SIG-M5 (cell line): ENCODE measurements at regions not wholly inside any gene's neighbourhood (a gene's known extent, or its start where the extent isn't known, plus 50 kb on each side); places are given as distances from the start of the nearest gene placed in this dataset.
"Not testable (repeated sequence)": the region's sequence is repeated elsewhere in the genome, so short reads cannot be mapped to it uniquely, and the experiment has no call there.

Experiments used
- DNase-seq: peaks from one replicate; lab custom pipeline; 2025; lab: John Stamatoyannopoulos, UW

DNA sequence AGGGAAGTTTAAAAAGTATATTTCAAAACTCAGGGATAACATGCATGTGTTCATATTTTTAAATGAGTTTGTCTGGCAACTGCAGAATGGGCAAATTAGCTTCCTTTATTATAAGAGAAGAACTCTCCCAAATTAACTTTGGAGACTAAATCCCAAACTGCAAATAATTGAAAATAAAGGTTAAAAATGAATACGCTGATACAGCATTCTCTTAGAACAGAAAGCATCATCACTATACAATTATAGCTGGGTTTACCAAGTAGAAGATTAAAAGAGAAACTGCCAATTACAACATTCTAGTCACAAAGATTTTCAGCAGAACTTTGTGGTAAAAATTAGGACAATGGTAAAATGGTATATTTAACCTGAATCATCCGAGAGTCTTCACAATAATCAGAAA is 73.3 kb downstream of the OLFM4 start:
- DNase-seq = no peak

DNA sequence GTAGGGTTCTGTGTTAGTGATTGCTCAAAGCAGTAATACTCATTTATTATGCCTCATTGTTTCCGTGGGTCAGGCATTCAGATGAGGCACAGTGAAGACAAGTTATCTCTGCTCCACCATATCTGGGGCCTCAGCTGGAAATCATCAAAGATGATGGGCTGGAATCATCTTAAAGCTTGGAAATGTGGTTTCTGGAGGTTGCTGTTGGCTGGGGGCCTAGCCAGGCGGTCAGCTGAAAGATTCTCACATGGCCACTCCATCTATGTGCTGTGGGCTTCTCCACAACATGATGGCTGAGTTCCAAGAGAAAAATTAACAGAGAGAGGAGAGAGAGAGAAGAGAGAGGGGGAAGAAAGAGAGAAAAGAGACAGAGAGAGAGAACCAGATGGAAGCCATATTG is 75.5 kb downstream of the OLFM4 start:
- DNase-seq = no peak

DNA sequence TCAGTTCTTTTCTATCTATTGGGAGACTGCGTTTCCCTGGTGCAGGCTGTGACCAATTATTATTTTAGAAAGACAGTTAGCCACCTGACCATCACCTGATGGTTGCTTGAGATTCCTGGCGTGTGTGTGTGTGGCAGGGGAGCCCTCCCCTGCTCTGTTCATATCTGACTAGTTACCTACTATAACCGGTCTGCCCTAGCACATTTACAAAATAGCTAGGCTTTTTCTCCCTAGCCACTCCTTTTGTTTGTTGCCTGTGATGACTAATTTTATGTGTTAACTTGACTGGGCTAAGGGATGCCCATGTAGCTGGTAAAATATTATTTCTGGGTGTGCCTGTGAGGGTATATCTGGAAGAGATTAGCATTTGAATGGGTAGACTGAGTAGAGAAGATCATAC is 76.9 kb downstream of the OLFM4 start:
- DNase-seq = no peak

DNA sequence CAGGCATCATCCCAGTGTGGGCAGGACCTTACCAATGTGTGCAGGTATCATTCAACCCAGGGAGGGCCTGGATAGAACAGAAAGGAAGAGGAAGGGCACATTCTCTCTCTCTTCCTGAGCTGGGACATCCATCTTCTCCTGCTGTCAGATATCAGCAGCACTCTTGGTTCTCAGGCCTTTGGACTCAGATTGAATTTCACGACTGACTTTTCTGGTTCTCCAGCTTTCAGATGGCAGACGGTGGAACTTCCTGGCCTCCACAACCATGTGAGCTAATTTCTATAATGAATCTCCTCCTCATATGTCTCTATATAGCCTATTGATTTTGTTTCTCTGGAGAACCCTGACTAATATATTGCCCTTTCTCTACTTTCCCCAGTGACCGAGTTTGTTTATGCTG is 77.3 kb downstream of the OLFM4 start:
- DNase-seq = no peak

DNA sequence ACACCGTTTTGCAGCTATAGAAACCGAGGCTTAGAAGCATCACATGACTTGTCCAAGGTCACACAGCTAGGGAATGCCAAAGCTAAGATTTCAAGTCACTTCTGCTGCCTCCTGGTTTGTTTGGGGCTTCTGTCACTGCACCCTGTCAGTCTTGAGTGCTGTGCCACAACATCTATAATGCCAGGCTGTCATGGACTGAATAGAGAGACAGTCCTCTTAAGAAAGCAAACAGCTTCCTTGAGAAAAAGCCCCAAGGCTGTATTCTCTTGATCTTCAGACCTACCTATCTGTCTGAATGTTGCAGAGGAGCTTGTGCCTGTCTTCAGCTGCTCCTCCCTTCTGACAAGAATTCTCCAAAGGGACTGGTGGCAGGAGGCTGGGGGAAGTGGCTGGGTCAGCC is 81.6 kb downstream of the OLFM4 start:
- DNase-seq = no peak

DNA sequence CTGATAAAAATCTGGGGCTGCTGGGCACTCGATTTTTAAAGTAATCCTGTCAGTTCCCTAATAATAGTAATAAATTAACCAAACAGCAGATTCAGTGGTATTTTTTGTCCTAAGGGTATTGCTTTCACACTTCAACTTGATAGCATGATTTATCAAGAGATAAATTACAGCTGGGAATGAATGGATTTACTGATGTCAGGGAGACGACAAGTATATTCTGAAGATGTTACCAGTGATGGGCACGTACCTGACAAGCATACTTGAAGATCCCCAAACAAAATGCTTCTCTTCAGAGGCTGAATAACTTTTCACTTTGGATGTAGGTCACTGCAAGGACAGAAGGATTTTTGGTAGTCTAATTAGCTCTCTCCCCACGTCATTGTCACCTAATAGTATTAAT is 82.0 kb downstream of the OLFM4 start:
- DNase-seq = no peak

DNA sequence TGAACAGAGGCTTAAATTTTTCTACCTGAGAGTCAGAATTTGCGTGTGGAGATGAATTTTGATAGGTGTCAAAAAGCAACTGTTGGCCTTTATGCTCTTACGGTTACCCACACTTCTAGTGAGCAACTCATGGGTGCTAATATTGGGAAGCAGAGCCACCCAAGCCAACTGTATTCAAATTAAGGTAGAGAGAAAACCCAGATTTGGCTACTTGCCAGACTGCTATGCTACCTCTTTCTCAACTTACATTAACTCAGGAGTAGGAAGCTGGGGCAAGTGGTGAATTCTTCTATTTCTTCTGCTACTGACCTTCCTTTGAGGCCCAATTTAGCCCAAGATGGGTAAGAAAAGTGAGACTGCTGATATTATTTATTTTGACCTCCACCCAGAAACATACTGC is 83.9 kb downstream of the OLFM4 start:
- no peak for DNase-seq

DNA sequence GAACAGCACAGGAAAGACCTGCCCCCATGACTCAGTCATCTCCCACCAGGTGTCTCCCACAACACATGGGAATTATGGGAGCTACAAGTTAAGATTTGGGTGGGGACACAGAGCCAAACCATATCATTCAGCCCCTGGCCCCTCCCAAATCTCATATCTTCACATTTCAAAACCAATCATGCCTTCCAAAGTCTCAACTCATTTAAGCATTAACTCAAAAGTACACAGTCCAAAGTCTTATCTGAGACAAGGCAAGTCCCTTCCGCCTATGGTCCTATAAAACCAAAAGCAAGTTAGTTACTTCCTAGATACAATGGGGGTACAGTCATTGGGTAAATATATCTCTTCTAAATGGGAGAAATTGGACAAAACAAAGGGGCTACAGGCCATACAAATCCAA is 88.4 kb downstream of the OLFM4 start:
- DNase-seq = not testable (repeated sequence)

DNA sequence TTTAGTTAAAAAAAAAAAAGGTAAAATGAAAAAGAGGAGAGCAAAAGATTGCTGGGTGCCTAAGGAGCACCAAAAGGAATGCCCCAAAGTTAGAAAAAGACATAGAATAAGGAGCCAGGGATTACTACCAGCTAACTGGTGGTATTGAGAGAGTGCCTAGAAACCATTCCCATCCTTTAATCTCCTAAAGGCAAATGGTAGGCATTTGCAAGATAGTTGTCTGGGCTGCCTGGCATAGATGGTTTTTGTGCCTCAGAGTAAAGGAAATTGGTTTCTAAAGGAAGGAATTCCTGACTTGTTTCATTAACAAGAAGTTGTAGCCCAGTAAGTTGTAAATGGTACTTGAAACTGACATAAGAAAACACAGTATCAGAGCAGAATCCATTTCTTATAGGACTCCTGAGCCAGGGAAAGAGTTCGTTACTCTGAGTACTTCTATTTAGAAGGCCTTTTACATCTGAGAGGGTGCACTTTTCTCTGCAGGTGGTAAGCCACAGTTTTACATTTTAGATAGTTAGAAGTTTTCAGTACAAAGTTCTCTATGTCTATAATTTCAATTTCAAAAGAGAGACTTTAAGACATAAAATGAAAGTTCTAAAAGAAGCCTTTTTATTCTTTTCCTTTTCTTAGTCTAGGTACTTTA is 92.6 kb downstream of the OLFM4 start:
- DNase-seq = no peak

DNA sequence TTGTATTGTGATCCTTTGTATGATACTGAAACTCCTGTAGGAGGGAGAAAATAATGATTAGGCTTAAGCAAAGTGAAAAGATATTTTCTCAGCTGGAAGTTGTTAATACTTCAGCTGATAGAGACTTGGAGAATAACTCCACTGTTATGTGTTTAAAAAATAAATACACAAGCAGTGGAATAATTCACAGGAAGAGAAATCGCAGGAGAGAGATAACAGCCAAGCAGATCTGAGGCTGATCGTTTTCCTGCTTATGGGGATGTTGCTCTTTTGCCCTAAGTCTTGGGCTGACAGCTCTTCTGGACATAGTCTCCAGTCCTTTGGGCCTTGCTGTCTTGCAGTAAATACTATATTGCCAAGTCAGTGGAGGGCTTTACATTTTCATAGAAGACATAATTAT is 93.3 kb downstream of the OLFM4 start:
- DNase-seq = no peak

DNA sequence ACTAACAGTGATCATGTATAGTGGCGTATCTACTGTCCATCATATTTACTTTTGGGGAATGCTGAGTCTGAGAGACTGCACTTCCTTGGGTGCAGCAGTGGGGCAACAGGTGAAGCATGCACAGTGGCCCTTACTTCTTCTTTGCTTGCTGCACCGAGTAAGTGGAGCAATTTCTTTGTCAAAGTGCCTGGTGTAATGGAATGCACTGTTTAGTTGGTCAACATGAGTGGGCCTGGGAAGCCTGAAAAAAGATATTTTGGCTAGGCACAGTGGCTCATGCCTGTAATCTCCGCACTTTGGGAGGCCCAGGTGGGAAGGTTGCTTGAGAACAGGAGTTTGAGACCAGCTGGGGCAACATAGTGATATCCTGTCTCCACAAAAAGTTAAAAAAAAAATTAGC is 94.9 kb downstream of the OLFM4 start:
- no peak for DNase-seq

DNA sequence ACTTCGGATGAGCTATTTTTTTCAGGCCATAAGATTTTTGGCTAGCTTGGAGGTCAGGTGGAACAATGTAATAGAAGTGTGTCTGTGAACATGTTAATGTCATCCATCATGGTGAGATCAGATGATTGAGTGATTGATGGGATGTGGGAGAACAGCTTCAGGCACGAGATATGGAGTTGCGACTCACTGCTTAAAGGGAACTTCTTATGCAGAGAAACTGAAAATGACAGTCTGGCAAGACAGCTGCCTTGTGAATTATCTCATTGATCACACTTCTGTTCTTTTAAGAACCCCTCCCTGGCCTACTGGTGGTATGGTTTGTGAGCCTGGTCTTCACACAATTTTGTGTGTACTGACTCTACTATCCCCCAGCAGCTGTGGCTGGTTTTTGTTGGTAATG is 96.0 kb downstream of the OLFM4 start:
- no peak for DNase-seq

DNA sequence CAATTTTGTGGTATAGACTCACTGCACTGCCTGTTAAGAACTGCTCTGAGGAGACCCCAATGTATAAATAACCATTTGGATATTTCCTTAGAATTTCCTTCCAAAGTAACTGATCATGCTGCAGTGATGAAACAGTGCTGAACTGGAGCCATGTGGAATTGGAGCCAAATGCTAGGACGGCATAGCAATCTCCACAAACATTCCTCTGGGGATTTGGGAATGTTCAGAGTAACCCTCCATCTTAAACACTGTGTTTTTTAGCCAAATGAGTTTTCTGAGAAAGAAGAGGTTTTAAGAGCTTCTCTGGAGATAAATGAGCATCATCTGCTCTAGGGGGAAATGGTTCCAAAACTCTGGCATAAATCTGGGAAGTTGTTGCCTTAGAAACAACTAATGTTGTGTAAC is 98.2 kb downstream of the OLFM4 start:
- no peak for DNase-seq

DNA sequence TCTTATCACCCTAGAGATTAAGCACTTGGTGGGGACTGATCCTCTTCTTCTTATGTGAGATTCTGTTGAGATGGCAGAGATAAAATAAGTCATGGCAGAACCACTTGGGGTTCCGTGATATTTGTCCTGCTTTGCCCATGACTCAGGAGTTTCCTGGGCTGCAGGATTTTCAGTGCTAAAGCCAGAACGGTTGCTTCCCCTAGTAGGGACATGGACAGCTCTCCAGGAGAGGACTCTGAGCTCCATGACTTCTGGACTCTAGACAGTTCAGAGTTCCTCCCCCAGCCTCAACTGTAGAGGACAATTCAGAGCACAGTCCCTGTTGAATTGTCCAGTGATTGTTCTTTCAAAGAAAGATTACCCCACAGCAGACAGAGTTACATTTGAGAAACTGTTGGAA is 98.8 kb downstream of the OLFM4 start:
- no peak for DNase-seq

DNA sequence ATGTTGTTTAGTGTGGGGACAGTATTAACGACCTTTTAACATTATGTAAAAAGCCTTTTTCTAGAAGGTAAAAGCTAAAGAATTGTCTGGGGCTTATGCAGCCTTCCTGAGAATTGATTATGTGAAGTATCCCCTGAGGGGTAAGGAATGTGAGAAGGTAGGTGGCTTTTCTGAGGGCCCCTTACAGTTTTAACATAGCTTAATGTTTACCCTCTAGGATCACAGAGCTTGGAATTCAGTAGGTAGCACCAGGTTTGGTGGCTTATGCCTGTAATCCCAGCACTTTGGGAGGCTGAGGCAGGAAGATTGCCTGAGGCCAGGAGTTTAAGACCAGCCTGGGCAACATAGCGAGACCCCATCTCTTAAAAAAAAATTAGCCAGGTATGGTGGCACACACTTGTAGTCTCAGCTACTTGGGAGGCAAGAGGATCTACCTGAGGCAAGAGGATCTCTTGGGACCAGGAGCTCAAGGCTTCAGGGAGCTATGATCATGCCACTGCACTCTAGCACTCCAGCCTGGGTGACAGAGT is 101.3 kb downstream of the OLFM4 start:
- DNase-seq = no peak

DNA sequence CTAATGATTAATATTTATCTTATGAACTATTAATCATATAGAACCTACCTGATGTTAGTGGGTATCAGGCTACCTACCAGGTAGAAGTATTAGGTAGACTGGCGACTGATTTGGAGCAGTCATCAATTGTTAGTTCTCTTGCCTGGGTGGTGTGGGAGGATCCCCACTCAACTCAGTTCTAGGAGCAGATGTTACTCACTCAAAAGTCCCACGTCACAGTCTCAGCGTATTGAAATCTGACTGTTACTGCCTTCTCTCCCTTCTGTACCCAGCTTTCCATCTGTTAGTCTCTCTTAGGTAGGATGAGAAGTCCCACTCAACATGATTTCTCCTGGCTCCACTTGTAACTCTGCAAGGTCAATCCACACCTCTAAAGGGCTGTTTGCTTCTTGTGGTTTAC is 102.7 kb downstream of the OLFM4 start:
- DNase-seq = no peak

DNA sequence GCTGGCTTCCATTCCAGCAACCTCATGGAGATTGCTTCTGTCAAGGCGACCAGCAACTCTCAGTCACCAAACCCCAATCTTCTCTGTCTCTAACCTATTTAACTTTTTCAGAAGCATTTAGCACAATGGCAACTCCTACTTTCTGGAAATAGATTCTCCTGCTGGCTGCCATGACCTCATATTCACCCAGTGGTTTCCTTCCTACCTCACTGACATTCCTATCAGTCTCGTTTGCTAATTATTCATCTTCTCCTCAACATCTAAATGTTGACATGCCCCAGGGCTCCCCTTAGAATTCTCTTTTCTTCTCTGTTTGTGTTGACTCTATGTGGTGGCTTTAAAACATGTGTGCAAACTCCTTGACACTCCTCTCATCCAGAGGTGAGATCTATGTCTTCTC is 106.7 kb downstream of the OLFM4 start:
- no peak for DNase-seq

DNA sequence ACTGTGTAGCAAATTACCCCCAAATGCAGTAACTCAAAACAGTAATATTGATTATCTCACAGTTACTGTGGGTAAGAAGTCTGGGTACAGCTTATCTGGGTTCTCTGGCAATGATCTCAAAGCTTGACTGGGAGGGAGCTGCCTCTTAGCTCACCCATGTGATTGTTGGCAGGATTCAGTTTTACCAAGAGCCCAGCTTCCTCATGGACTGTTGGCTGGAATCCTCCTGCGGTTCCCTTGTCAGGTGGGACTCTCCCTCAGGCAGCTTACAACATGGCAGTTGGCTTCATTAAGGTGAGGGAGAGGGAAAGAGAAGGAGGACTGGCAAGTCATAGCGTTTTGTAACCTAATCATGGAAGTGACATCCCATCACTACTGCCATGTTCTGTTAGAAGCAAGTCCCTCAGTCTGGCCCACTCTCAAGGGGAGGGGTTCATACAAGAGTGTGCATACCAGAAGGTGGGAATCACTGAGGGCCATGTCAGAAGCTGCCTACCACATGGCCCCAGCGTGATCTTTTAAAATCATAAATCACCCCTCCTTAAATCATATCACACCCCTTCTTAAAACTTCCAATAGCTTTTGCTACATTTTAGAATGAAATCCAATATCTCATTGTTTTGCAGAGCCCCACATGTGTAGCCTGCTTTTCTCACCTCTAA is 108.1 kb downstream of the OLFM4 start:
- DNase-seq = no peak

DNA sequence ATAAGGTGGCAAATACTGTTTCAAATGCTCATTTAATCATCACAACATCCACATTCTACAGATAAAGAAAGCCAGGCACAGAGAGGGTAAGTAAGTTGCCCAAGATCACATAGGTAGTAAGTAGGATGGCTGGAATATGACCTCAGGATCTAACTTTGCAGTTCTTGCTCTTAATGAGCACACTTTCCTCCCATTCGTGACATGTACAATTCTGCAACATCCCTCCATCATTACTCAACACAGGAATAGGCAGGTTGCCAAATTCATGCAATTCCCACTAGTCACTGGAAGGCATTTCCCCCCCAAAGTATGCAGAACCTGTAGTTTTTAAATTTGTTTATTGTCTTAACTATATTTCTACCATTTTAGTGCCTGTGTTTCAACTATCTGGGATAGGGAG is 109.2 kb downstream of the OLFM4 start:
- DNase-seq = no peak

DNA sequence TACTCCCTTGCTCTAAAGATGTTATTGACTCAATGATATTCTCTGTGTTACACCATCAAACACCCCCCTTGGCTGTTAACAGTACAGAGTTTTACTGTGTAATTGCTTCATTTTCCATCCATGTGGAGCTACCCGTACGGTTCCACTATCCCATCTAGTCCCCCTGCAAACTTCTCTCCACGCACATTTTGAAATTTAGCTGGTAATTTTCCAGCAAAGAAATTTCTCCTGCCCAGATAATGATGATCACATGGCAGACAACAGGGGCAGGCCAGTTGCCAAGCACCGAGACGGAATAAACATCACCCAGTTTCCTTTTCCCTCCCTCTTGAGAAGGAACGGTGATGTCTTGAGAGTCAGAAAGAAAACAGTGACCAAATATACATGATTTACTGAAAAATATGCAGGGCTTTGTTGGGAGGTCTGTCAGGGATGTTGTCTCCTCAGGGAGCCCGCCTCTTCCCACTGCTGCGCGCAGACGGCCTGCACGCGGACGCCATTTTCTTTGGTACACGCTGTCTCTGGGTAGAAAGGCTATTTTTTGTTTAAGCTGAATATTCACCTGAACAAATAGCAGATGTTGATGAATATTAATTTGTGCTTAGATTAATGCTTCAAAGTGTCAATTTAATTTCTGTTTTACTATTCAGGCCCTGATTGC is 109.9 kb downstream of the OLFM4 start:
- DNase-seq = no peak

DNA sequence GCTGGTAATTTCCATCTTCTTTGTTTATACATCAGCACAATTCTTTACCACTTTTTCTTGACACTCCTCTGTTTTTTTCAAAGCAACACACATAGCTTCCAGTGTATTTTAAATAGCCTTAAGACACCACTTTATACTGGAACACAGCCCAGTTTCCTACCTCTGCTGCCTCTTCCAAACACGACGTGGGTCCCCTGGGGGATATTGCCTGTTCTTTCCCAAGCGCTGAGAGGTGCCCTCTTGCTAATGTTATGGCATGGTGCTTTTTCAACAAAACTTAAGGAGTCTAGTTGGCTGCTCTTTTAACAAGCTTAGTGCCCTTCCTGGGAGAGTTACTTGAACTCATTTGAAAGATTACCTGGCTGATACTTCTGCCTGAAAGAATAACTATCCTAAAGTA is 112.7 kb downstream of the OLFM4 start:
- no peak for DNase-seq

DNA sequence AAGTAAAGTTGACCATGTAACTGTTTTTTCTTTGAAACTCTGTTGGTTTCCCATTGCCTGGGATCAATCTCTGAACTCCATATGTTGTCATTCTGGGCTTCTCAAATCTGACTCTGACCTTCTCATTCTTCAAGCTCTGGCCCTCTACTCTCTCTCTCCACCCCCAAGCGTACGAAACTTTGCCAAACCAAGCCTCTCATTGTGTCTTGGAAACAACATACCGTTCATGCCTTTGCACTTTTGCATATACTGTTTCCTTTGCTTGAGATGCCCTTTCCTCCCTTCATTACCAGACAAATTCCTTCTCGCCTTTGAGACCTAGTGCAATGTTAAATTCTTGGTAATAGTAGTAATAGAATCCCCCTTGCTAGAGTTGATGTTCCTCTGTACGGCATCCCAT is 113.7 kb downstream of the OLFM4 start:
- no peak for DNase-seq

DNA sequence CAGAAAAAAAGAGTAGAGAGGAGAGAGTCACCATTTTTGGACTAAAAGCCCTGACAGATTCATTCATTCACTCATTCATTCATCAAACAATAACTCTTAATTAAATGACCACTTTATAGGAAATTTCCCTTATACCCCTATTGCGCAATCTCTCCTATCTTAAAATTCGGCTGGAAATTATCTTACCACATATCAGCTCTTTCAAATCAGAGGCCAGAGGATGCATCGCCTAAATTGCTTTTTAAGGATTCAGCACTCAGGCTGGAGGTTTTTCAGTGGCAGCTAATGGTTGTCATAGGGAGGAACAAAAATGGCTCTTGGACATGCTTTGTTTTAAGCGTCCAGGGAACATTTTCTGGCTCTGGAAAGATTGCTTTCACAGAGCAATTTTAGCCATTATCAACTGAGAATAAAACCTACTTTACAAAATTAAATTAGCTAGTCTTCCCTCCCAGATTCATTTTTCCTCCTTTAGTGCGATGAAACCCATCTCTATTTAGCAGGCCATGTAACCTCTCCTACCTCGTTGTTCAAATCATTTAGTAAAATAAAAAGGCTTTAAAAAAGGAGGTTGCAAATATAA is 115.2 kb downstream of the OLFM4 start:
- DNase-seq = no peak
